ENCODE measurements at regions not wholly inside any gene's neighbourhood (a gene's known extent, or its start where the extent isn't known, plus 50 kb on each side); places are given as distances from the start of the nearest gene placed in this dataset.

- H3K4me3 ChIP-seq (ENCODE audit: low read length), result no peak overlapping the region
- no peak for DNase-seq (ENCODE audit: low read depth)
- no peak for TF ChIP-seq CTCF (conservative IDR thresholded peaks at IDR 0.05; ENCODE audit: low read length)
These were observed 151.0 kb downstream of the INSIG2 start for GRCh38 chr2:118239284-118239683.

GRCh38 chr2:118237451-118237850 is 149.2 kb downstream of the INSIG2 start:
- DNase-seq (ENCODE audit: low read depth), result no peak
- H3K4me3 ChIP-seq (ENCODE audit: low read length), result no peak overlapping the region
- no peak for TF ChIP-seq CTCF (conservative IDR thresholded peaks at IDR 0.05; ENCODE audit: low read length)

GRCh38 chr2:118232796-118233195 is 144.5 kb downstream of the INSIG2 start:
- TF ChIP-seq CTCF (conservative IDR thresholded peaks at IDR 0.05; ENCODE audit: low read length), result no peak
- no peak overlapping the region for H3K4me3 ChIP-seq (ENCODE audit: low read length)
- no peak for DNase-seq (ENCODE audit: low read depth)

- H3K4me3 ChIP-seq (ENCODE audit: low read length), result no peak overlapping the region
- no peak for DNase-seq (ENCODE audit: low read depth)
- TF ChIP-seq CTCF (conservative IDR thresholded peaks at IDR 0.05; ENCODE audit: low read length), result no peak
These were observed 144.1 kb downstream of the INSIG2 start for GRCh38 chr2:118232391-118232790.

GRCh38 chr2:118231759-118232158 is 143.5 kb downstream of the INSIG2 start:
- no peak overlapping the region for H3K4me3 ChIP-seq (ENCODE audit: low read length)
- no peak for DNase-seq (ENCODE audit: low read depth)
- TF ChIP-seq CTCF (conservative IDR thresholded peaks at IDR 0.05; ENCODE audit: low read length), result no peak

- no peak for DNase-seq (ENCODE audit: low read depth)
- H3K4me3 ChIP-seq (ENCODE audit: low read length), result no peak overlapping the region
- TF ChIP-seq CTCF (conservative IDR thresholded peaks at IDR 0.05; ENCODE audit: low read length), result no peak
These were observed 139.6 kb downstream of the INSIG2 start for GRCh38 chr2:118227698-118228508.

GRCh38 chr2:118225666-118226065 is 137.4 kb downstream of the INSIG2 start:
- no peak for TF ChIP-seq CTCF (conservative IDR thresholded peaks at IDR 0.05; ENCODE audit: low read length)
- no peak overlapping the region for H3K4me3 ChIP-seq (ENCODE audit: low read length)
- DNase-seq (ENCODE audit: low read depth), result no peak
